ENCODE measurements at regions not wholly inside any gene's neighbourhood (a gene's known extent, or its start where the extent isn't known, plus 50 kb on each side); places are given as distances from the start of the nearest gene placed in this dataset.

GRCh38 chr15:46707452-46707851 is 1009.9 kb upstream of the SEMA6D start:
- TF ChIP-seq CTCF (conservative IDR thresholded peaks at IDR 0.05; ENCODE audit: low read depth, low read length) (no peak), EZH2 (IDR thresholded peaks at IDR 0.05; ENCODE audit: low read length, unreplicated experiment) (no peak)

All from PC-3 (cell line).